SH-SY5Y (cell line): ENCODE measurements at regions not wholly inside any gene's neighbourhood (a gene's known extent, or its start where the extent isn't known, plus 50 kb on each side); places are given as distances from the start of the nearest gene placed in this dataset.

ENCODE experiments used
- GATA2 ChIP-seq: IDR thresholded peaks from 2 replicates; pipeline ENCODE4 v1.6.1; 2011; ENCODE audit warnings: mild to moderate bottlenecking, low read depth, low read length
- GATA3 ChIP-seq: IDR thresholded peaks from 2 replicates; pipeline ENCODE4 v1.6.1; 2011; ENCODE audit warnings: low read depth, mild to moderate bottlenecking, low read length, moderate library complexity

DNA sequence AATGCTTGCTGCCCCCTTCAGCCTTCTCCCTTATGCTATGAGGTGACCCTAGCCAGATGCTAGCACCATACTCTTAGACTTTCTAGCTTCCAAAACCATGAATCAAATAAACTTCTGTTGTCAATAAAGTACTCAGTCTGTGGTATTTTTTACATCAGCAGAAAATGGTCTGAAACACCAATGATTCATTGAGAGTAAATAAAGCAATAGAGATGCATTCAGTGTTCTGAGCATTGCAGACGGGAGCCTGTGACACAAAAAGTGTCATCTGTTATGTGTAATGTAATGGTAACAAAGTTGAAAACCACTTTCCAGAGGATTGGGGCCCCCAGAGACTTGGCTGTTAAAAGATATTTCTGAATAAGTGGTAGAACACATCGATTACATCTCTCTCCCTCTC, 758.0 kb upstream of the NRXN1 start:
- TF ChIP-seq GATA3 (no peak), GATA2 (no peak)
